Ovary (tissue), 7 donors: ENCODE measurements at regions not wholly inside any gene's neighbourhood (a gene's known extent, or its start where the extent isn't known, plus 50 kb on each side); places are given as distances from the start of the nearest gene placed in this dataset.

Source experiments
- DNase-seq, 5 donors: peaks; one replicate each; pipeline ENCODE4 v3.0.0-alpha.2; 2019 to 2020
- H3K27ac ChIP-seq, 2 donors: fragments of 200-600 bp; one replicate each; pipeline versions ENCODE4 v1.5.1 to v1.8.0; 2019 to 2022
- H3K27me3 ChIP-seq: fragments of 200-600 bp; one replicate; pipeline ENCODE4 v1.8.0; 2022
- H3K36me3 ChIP-seq: fragments of 200-600 bp; sonication (generic); one replicate; pipeline ENCODE4 v1.5.1; 2019
- H3K4me1 ChIP-seq: one replicate; pipeline ENCODE4 v1.8.1; 2013; ENCODE audit warnings: mild to moderate bottlenecking, moderate library complexity; ENCODE audit not compliant: insufficient read depth
- H3K4me3 ChIP-seq: fragments of 200-600 bp; sonication (generic); one replicate; pipeline ENCODE4 v1.5.1; 2017
- H3K9me3 ChIP-seq, 2 donors: fragments of 200-600 bp in 1 of 2; sonication (generic) in 1 of 2; one replicate each; pipeline versions ENCODE4 v1.5.1 to v1.8.1; 2013 to 2019; ENCODE audit warnings: mild to moderate bottlenecking in 1 of 2, moderate library complexity in 1 of 2
- EP300 ChIP-seq: sonication (generic); formaldehyde crosslinking; IDR thresholded peaks from one replicate; pipeline ENCODE4 v1.6.1; 2017; ENCODE audit warnings: antibody characterized with exemption
- POLR2A ChIP-seq: fragments of 450-650 bp; IDR thresholded peaks from one replicate; pipeline ENCODE4 v1.6.1; 2017; ENCODE audit warnings: antibody characterized with exemption, mild to moderate bottlenecking, moderate library complexity
- WGBS, 3 donors: extraction: QIAGEN DNeasy Blood & Tissue Kit in 1 of 3; methylation state at CpG; one replicate each; pipeline versions ENCODE4 v1.1.5 to v1.1.7; 2013 to 2017; 5-methylcytosine and 5-hydroxymethylcytosine counted together
- intact Hi-C, 4 donors: fragments of 100-400 bp; cut with DNase I; formaldehyde crosslinking; loops; one replicate each; pipeline versions ENCODE4 v1.11.0 to v1.15.1; 2022 to 2023
- TF ChIP-seq, protein P1 (sequence below), 3 donors: fragments of 450-650 bp in 2 of 3; fragments of 200-600 bp in 1 of 3; IDR thresholded peaks; one replicate each; pipeline versions ENCODE4 v1.5.1 to v1.8.0; 2016 to 2022; ENCODE audit warnings: antibody characterized with exemption in 3 of 3, mild to moderate bottlenecking in 1 of 3
- donor health status: DM: no; HTN: no; CAD: no; lungs with moderate emphysema.
- donor health status: DM: no; HTN: no; CAD: no.
- donor health status: Bipolar disorder and iron deficiency.
- donor health status: DM: no; HTN: no; CAD: no.
- donor health status: DM: yes; HTN: yes; CAD: no.

DNA sequence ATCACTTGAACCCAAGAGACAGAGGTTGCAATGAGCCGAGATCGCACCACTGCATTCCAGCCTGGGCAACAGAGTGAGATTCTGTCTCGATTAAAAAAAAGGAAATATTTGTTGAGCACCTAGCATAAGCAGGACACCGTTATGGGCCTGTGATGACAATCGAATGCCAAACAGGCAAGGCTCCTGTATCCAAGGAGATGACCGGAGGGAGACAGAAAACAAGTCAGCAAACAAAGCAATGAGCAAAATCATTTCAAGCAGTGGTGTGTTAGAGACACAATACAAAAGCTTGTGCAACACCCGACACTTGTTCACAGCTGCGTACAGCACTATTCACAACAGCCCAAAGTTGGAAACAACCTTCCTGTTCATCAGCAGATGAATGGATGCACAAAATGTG lies 87.1 kb upstream of the CPEB4 start:
- no peaks in the 10 kb centered on the region for H3K36me3 ChIP-seq
- H3K27ac ChIP-seq: no peak overlapping the region
- no peaks in the 10 kb centered on the region for H3K4me1 ChIP-seq
- no peak for TF ChIP-seq EP300
- no peak for TF ChIP-seq POLR2A
- TF ChIP-seq, protein P1, sequence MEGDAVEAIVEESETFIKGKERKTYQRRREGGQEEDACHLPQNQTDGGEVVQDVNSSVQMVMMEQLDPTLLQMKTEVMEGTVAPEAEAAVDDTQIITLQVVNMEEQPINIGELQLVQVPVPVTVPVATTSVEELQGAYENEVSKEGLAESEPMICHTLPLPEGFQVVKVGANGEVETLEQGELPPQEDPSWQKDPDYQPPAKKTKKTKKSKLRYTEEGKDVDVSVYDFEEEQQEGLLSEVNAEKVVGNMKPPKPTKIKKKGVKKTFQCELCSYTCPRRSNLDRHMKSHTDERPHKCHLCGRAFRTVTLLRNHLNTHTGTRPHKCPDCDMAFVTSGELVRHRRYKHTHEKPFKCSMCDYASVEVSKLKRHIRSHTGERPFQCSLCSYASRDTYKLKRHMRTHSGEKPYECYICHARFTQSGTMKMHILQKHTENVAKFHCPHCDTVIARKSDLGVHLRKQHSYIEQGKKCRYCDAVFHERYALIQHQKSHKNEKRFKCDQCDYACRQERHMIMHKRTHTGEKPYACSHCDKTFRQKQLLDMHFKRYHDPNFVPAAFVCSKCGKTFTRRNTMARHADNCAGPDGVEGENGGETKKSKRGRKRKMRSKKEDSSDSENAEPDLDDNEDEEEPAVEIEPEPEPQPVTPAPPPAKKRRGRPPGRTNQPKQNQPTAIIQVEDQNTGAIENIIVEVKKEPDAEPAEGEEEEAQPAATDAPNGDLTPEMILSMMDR (IDR thresholded peaks at IDR 0.05): no peak
- H3K4me3 ChIP-seq: no peak overlapping the region
- WGBS, 3 donors: 92 to 97% (median 97%) methylated on average over 8 of the region's 8 CpGs
- no peak for DNase-seq
- no peaks in the 10 kb centered on the region for H3K27me3 ChIP-seq
- intact Hi-C loops: no loop called here
- no peaks in the 10 kb centered on the region for H3K9me3 ChIP-seq

DNA sequence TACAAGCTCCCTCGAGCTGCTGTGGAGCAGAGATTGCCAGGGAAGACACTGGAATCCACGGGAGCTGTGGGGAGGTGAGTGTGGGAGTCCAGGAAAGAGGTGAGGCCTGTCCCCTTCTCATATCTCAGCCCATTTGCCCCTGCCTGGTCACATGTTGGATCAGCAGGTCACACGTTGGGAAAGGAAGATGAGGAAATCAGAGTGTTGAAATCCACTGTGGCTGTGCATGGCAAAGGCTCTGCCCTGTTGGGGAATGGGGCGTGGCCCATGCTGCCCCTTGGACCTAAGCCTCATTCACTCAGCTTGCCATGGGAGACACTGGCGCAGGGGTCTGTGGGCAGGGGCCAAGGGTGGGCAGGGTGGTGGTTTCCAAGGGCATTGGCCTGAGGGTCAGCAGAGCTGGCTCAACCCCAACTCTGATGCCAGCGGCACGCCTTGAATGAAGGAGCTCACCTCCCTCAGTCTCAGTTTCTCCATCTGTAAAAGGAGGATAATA lies 85.4 kb upstream of the CPEB4 start:
- H3K27ac ChIP-seq: no peak overlapping the region
- TF ChIP-seq POLR2A: no peak
- no peak for DNase-seq

DNA sequence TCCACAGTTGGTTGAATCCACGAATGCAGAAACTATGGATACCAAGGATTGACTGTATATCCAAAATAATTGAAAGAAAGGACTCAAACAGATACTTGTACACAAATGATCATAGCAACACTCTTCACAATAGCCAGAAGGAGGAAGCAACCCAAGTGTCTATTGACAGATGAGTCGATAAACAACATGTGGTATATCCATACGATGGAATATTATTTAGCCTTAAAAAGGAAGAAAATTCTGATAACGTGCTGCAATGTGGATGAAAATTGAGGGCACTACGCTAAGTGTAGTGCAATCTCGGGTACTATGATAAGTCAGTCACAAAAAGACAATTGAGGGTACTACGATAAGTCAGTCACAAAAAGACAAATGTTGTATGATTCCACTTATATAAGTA lies 83.6 kb upstream of the CPEB4 start:
- no peaks in the 10 kb centered on the region for H3K36me3 ChIP-seq
- DNase-seq: no peak
- H3K27ac ChIP-seq: no peak overlapping the region
- no peak overlapping the region for H3K4me3 ChIP-seq
- H3K4me1 ChIP-seq: no peaks in the 10 kb centered on the region
- H3K9me3 ChIP-seq: no peaks in the 10 kb centered on the region
- 80 to 87% (median 81%) methylated on average over 7 of the region's 7 CpGs for WGBS, 3 donors
- intact Hi-C loops: no loop called here
- TF ChIP-seq POLR2A: no peak
- no peak for TF ChIP-seq EP300
- TF ChIP-seq, protein P1 (IDR thresholded peaks at IDR 0.05): no peak
- H3K27me3 ChIP-seq: no peaks in the 10 kb centered on the region

More for the DNA sequence above, 85.4 kb upstream of the CPEB4 start:
- Histone ChIP-seq H3K9me3 (no peaks in the 10 kb centered on the region), H3K4me1 (no peaks in the 10 kb centered on the region), H3K36me3 (no peaks in the 10 kb centered on the region), H3K27me3 (no peaks in the 10 kb centered on the region), H3K4me3 (no peak overlapping the region)
- WGBS, 3 donors: 58 to 65% (median 64%) methylated on average over 7 of the region's 7 CpGs
- intact Hi-C loops: no loop called here

DNA sequence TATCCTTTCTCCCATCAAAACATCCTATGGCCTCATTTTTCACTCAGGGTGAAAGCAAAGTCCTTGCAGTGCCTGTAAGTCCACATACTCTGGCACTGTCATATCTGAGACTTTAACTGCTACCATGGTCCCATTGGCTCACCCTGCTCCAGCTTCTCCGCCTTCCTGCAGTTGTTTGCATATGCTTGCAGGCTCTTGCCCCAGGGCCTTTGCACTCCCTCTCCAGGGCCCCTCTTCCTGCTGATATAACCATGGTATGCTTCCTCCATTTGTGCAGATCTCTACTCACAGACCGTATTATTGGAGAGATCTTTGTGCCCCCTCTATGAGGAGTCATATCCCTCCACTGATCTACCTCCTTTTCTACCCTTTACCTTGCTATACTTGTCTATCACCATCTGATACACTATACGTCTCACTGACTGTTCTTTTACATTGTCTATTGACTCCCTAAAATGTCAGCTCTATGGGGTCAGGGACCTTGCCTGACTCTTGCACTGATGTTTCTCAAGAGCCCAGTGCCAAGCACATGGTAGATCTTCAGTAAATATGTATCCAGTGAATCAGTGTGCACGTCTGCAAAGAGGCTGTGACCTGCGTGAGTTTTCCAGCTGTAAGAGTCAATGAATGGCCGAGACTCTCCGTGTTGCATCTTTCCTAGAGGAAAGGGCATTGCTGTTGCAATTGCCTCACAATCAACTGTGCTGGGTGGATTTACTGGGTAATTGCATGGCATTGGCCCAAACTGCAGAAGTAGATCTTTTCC lies 81.7 kb upstream of the CPEB4 start:
- no peak for DNase-seq
- Histone ChIP-seq H3K4me1 (no peaks in the 10 kb centered on the region), H3K36me3 (no peaks in the 10 kb centered on the region), H3K27ac (no peak overlapping the region), H3K27me3 (no peaks in the 10 kb centered on the region), H3K4me3 (no peak overlapping the region), H3K9me3 (no peaks in the 10 kb centered on the region)
- WGBS, 3 donors: 82 to 86% (median 82%) methylated on average over 7 of the region's 7 CpGs
- intact Hi-C loops: no loop called here
- TF ChIP-seq EP300 (no peak), POLR2A (no peak)
- TF ChIP-seq, protein P1 (IDR thresholded peaks at IDR 0.05): no peak

DNA sequence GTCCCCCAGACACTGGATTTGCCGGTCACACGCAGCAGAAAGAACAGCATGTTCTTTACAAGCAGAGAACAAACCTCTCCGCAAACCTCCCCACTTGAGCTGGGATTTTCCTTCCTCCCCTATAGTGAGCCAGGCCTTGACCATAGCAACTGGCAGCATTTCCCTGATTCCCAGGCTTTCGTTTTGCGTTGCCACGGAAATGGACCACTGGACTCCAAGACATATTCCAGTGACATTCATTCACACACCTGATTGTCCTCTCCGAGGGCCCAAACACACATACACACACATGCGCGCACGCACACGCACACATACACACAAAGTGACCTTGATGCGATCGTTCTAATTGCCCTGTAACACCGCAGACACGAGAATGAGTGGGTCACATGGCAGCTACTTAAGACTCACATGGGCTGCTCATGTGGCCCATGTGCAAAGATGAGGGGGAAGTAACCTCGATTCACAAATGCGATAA lies 80.9 kb upstream of the CPEB4 start:
- Histone ChIP-seq H3K36me3 (no peaks in the 10 kb centered on the region), H3K27ac (no peak overlapping the region), H3K4me3 (no peak overlapping the region), H3K4me1 (no peaks in the 10 kb centered on the region), H3K27me3 (no peaks in the 10 kb centered on the region), H3K9me3 (no peaks in the 10 kb centered on the region)
- TF ChIP-seq, protein P1 (IDR thresholded peaks at IDR 0.05): no peak
- TF ChIP-seq EP300 (no peak), POLR2A (no peak)
- WGBS, 3 donors: 84 to 90% (median 88%) methylated on average over 17 of the region's 17 CpGs
- DNase-seq: no peak
- intact Hi-C loops: no loop called here
